Body of pancreas (tissue), 4 donors: ENCODE measurements at regions not wholly inside any gene's neighbourhood (a gene's known extent, or its start where the extent isn't known, plus 50 kb on each side); places are given as distances from the start of the nearest gene placed in this dataset.
"Not testable (repeated sequence)": the region's sequence is repeated elsewhere in the genome, so short reads cannot be mapped to it uniquely, and the experiment has no call there.

Experiments used
- ATAC-seq: fragments of 150-250 bp; one replicate; pipeline ENCODE4 v1.9.1; 2016
- DNase-seq, 4 donors: peaks; one replicate each; pipeline ENCODE4 v3.0.0-alpha.2; 2019
- H3K27ac ChIP-seq, 4 donors: fragments of 200-600 bp; sonication (generic); 1 replicate in 3 of 4; 2 replicates in 1 of 4; pipeline versions ENCODE4 v1.5.1 to v1.6.1; 2016 to 2019; ENCODE audit warnings: mild to moderate bottlenecking in 1 of 4, mixed read lengths in 1 of 4, moderate library complexity in 1 of 4
- H3K27me3 ChIP-seq, 2 donors: fragments of 200-600 bp; sonication (generic); one replicate each; pipeline ENCODE4 v1.6.0; 2016; ENCODE audit warnings: mild to moderate bottlenecking in 1 of 2
- H3K36me3 ChIP-seq, 2 donors: fragments of 200-600 bp; sonication (generic); replicated peaks in 1 of 2; 2 replicates each; pipeline ENCODE4 v1.5.1; 2016; ENCODE audit warnings: low read depth in 2 of 2; ENCODE audit not compliant: insufficient read depth in 1 of 2
- H3K4me1 ChIP-seq: fragments of 200-600 bp; sonication (generic); one replicate; pipeline ENCODE4 v1.6.0; 2016
- H3K4me3 ChIP-seq, 2 donors: fragments of 200-600 bp; sonication (generic); 1 replicate in 1 of 2; 2 replicates in 1 of 2; pipeline ENCODE4 v1.5.1; 2016 to 2019
- H3K9me3 ChIP-seq, 3 donors: fragments of 200-600 bp; sonication (generic); 1 replicate in 2 of 3; 2 replicates in 1 of 3; pipeline ENCODE4 v1.5.1; 2016
- CTCF ChIP-seq, 7 experiments: fragments of 450-650 bp in 4 of 7; fragments of 200-600 bp in 3 of 7; sonication (generic) in 3 of 7; IDR thresholded peaks; one replicate each; pipeline ENCODE4 v1.5.1; 2016 to 2019; ENCODE audit warnings: antibody characterized with exemption in 7 of 7
- POLR2A ChIP-seq, 3 donors: fragments of 450-650 bp; IDR thresholded peaks; one replicate each; pipeline ENCODE4 v1.6.1; 2016; ENCODE audit warnings: antibody characterized with exemption in 3 of 3, mild to moderate bottlenecking in 2 of 3
- WGBS, 2 donors: methylation state at CpG; one replicate each; pipeline ENCODE4 v1.1.5; 2017; 5-methylcytosine and 5-hydroxymethylcytosine counted together
- intact Hi-C: fragments of 100-400 bp; cut with DNase I; formaldehyde crosslinking; loops from one replicate; pipeline ENCODE4 v1.15.1; 2023

GRCh38 chr7:85341121-85341520 is 154.3 kb upstream of the SEMA3D start:
- H3K36me3 ChIP-seq, result no peaks in the 10 kb centered on the region
- TF ChIP-seq CTCF (IDR thresholded peaks at IDR 0.05) (no peak), POLR2A (IDR thresholded peaks at IDR 0.05) (no peak)
- intact Hi-C loops, result no loop called here
- no peak overlapping the region for H3K27ac ChIP-seq
- DNase-seq (no peak), ATAC-seq (no peak)
- WGBS, 2 donors, result 29 to 36% methylated on average over 1 of the region's 1 CpG
- no peak overlapping the region for H3K4me3 ChIP-seq
- no peaks in the 10 kb centered on the region for H3K9me3 ChIP-seq
- H3K27me3 ChIP-seq, result no peaks in the 10 kb centered on the region
- H3K4me1 ChIP-seq, result no peaks in the 10 kb centered on the region

- H3K27ac ChIP-seq, result no peak overlapping the region
Measured at GRCh38 chr7:85336086-85336485, 149.2 kb upstream of the SEMA3D start.

GRCh38 chr7:85335113-85335512 is 148.3 kb upstream of the SEMA3D start:
- 78 to 86% methylated on average over 8 to 15 of the region's 15 CpGs for WGBS, 2 donors
- H3K4me1 ChIP-seq, H3K4me3 ChIP-seq, H3K9me3 ChIP-seq, H3K27ac ChIP-seq, DNase-seq, ATAC-seq, H3K36me3 ChIP-seq, intact Hi-C loops, H3K27me3 ChIP-seq: not testable (repeated sequence)

More at GRCh38 chr7:85336086-85336485, 149.2 kb upstream of the SEMA3D start:
- Histone ChIP-seq H3K27me3 (no peaks in the 10 kb centered on the region), H3K4me1 (no peaks in the 10 kb centered on the region), H3K9me3 (no peaks in the 10 kb centered on the region), H3K36me3 (no peaks in the 10 kb centered on the region), H3K4me3 (no peak overlapping the region)
- 30 to 43% methylated on average over 1 of the region's 1 CpG for WGBS, 2 donors
- intact Hi-C loops, result no loop called here
- TF ChIP-seq POLR2A (IDR thresholded peaks at IDR 0.05) (no peak), CTCF (IDR thresholded peaks at IDR 0.05) (no peak)
- DNase-seq (no peak), ATAC-seq (no peak)

GRCh38 chr7:85328456-85328998 is 141.7 kb upstream of the SEMA3D start:
- DNase-seq, result no peak
- TF ChIP-seq POLR2A (IDR thresholded peaks at IDR 0.05), result no peak
- TF ChIP-seq CTCF (IDR thresholded peaks at IDR 0.05), result no peak
- no peak for ATAC-seq
- no peak overlapping the region for H3K4me3 ChIP-seq
- intact Hi-C loops, result no loop called here
- WGBS, 2 donors, result 70 to 71% methylated on average over 3 of the region's 3 CpGs
- no peaks in the 10 kb centered on the region for H3K9me3 ChIP-seq
- H3K36me3 ChIP-seq, result no peaks in the 10 kb centered on the region
- H3K27me3 ChIP-seq, result no peaks in the 10 kb centered on the region
- H3K4me1 ChIP-seq, result no peaks in the 10 kb centered on the region
- H3K27ac ChIP-seq, result no peak overlapping the region

- TF ChIP-seq CTCF (IDR thresholded peaks at IDR 0.05) (no peak), POLR2A (IDR thresholded peaks at IDR 0.05) (no peak)
- 52 to 69% methylated on average over 4 of the region's 4 CpGs for WGBS, 2 donors
- H3K36me3 ChIP-seq, result no peaks in the 10 kb centered on the region
- DNase-seq, result no peak
- H3K27me3 ChIP-seq, result no peaks in the 10 kb centered on the region
- H3K27ac ChIP-seq, result no peak overlapping the region
- ATAC-seq, result no peak
- no peak overlapping the region for H3K4me3 ChIP-seq
- intact Hi-C loops, result no loop called here
- no peaks in the 10 kb centered on the region for H3K9me3 ChIP-seq
- H3K4me1 ChIP-seq, result no peaks in the 10 kb centered on the region
Measured at GRCh38 chr7:85324145-85324799, 137.4 kb upstream of the SEMA3D start.
